ENCODE measurements at regions not wholly inside any gene's neighbourhood (a gene's known extent, or its start where the extent isn't known, plus 50 kb on each side); places are given as distances from the start of the nearest gene placed in this dataset.

- DNase-seq = no peak
Observed at GRCh38 chr16:85396879-85397871, 215.9 kb upstream of the GSE1 start.

- no peak for DNase-seq
Observed at GRCh38 chr16:85398050-85398451, 215.1 kb upstream of the GSE1 start.

GRCh38 chr16:85398688-85399582, 214.2 kb upstream of the GSE1 start:
- no peak for DNase-seq

- DNase-seq = no peak
Observed at GRCh38 chr16:85399583-85400284, 213.4 kb upstream of the GSE1 start.

- no peak for DNase-seq
Observed at GRCh38 chr16:85400305-85401205, 212.6 kb upstream of the GSE1 start.

GRCh38 chr16:85401370-85401916, 211.7 kb upstream of the GSE1 start:
- no peak for DNase-seq

- DNase-seq = no peak
Observed at GRCh38 chr16:85401917-85402766, 211.0 kb upstream of the GSE1 start.

GRCh38 chr16:85402910-85403692, 210.0 kb upstream of the GSE1 start:
- DNase-seq = no peak

GRCh38 chr16:85403693-85404092, 209.4 kb upstream of the GSE1 start:
- DNase-seq = no peak

- no peak for DNase-seq
Observed at GRCh38 chr16:85412911-85413520, 200.1 kb upstream of the GSE1 start.

- DNase-seq = no peak
Observed at GRCh38 chr16:85413691-85414663, 199.1 kb upstream of the GSE1 start.

GRCh38 chr16:85415196-85416090, 197.7 kb upstream of the GSE1 start:
- no peak for DNase-seq

- peak in 3 of 56 donors; percentile 9 to 25 (median 24) for DNase-seq
Observed at GRCh38 chr16:85416228-85417109, 196.7 kb upstream of the GSE1 start.

- DNase-seq = no peak
Observed at GRCh38 chr16:85417156-85417860, 195.8 kb upstream of the GSE1 start.

All from amygdala (tissue), 56 donors.